Lower leg skin (tissue), 3 donors: ENCODE measurements at regions not wholly inside any gene's neighbourhood (a gene's known extent, or its start where the extent isn't known, plus 50 kb on each side); places are given as distances from the start of the nearest gene placed in this dataset.

Source experiments
- POLR2A ChIP-seq, 2 donors: fragments of 450-650 bp; IDR thresholded peaks; one replicate each; pipeline ENCODE4 v1.6.1; 2016 to 2017; ENCODE audit warnings: antibody characterized with exemption in 2 of 2, mild to moderate bottlenecking in 1 of 2, moderate library complexity in 1 of 2
- TF ChIP-seq, protein P1 (sequence below), 3 donors: fragments of 450-650 bp; IDR thresholded peaks; one replicate each; pipeline ENCODE4 v1.5.1; 2016; ENCODE audit warnings: antibody characterized with exemption in 3 of 3, mild to moderate bottlenecking in 3 of 3, moderate library complexity in 2 of 3

DNA sequence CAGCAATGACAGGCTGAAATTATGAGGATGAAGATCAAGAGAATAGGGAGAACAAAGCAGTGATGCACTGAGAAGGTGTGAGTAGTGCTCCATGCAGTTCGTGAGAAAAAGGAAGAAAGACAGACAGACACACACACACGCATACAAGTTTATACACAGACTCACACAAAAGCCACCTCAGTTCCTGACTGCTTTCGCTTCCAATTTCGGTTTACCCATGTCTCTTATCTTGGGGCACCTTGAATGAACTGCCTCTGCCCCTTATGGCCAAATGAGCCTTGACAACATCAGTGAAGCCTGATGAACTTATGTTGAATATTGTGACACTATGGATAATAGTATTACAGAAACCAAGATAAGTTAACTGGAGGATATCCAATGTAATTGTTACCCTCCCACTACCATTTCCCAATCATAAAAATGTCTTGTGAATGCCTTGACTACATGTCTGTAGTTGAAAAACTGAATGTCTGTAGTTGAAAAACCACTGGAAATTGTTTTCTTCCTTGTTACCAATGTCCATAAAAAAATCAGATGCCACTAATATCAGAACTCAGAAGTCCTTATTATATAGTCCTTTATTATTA is 380.4 kb upstream of the DDHD1 start:
- TF ChIP-seq, protein P1, sequence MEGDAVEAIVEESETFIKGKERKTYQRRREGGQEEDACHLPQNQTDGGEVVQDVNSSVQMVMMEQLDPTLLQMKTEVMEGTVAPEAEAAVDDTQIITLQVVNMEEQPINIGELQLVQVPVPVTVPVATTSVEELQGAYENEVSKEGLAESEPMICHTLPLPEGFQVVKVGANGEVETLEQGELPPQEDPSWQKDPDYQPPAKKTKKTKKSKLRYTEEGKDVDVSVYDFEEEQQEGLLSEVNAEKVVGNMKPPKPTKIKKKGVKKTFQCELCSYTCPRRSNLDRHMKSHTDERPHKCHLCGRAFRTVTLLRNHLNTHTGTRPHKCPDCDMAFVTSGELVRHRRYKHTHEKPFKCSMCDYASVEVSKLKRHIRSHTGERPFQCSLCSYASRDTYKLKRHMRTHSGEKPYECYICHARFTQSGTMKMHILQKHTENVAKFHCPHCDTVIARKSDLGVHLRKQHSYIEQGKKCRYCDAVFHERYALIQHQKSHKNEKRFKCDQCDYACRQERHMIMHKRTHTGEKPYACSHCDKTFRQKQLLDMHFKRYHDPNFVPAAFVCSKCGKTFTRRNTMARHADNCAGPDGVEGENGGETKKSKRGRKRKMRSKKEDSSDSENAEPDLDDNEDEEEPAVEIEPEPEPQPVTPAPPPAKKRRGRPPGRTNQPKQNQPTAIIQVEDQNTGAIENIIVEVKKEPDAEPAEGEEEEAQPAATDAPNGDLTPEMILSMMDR (IDR thresholded peaks at IDR 0.05), result no peak
- no peak for TF ChIP-seq POLR2A (IDR thresholded peaks at IDR 0.05)
